ENCODE measurements at regions not wholly inside any gene's neighbourhood (a gene's known extent, or its start where the extent isn't known, plus 50 kb on each side); places are given as distances from the start of the nearest gene placed in this dataset.

GRCh38 chr10:130429809-130430208 is 293.6 kb downstream of the GLRX3 start:
- Histone ChIP-seq H3K36me3 (no peaks in the 10 kb centered on the region), H3K4me3 (no peak overlapping the region), H3K9me3 (no peaks in the 10 kb centered on the region), H3K27me3 (no peaks in the 10 kb centered on the region), H3K27ac (no peak overlapping the region), H3K4me1 (no peaks in the 10 kb centered on the region)
- ATAC-seq (ENCODE audit: low FRiP score in 2 of 2): no peak
- DNase-seq: no peak
- WGBS, 2 donors: 73 to 100% methylated on average over 1 to 4 of the region's 4 CpGs
- TF ChIP-seq CTCF (IDR thresholded peaks at IDR 0.05) (no peak), EP300 (IDR thresholded peaks at IDR 0.05) (no peak)

- no peaks in the 10 kb centered on the region for H3K4me1 ChIP-seq
- no peak overlapping the region for H3K4me3 ChIP-seq
- no peaks in the 10 kb centered on the region for H3K27me3 ChIP-seq
- no peak overlapping the region for H3K27ac ChIP-seq
- no peak for DNase-seq
- 75 to 79% methylated on average over 2 to 4 of the region's 4 CpGs for WGBS, 2 donors
- no peaks in the 10 kb centered on the region for H3K9me3 ChIP-seq
- no peak for TF ChIP-seq POLR2A (IDR thresholded peaks at IDR 0.05)
- TF ChIP-seq EP300 (IDR thresholded peaks at IDR 0.05): no peak
- TF ChIP-seq CTCF (IDR thresholded peaks at IDR 0.05): no peak
- TF ChIP-seq POLR2AphosphoS5 (IDR thresholded peaks at IDR 0.05): no peak
- ATAC-seq (ENCODE audit: low FRiP score in 2 of 2): no peak
- no peaks in the 10 kb centered on the region for H3K36me3 ChIP-seq
Observed at GRCh38 chr10:130430291-130430690, 294.1 kb downstream of the GLRX3 start.

GRCh38 chr10:130430852-130431704 is 294.9 kb downstream of the GLRX3 start:
- 90 to 91% methylated on average over 15 of the region's 15 CpGs for WGBS, 2 donors
- Histone ChIP-seq H3K4me1 (no peaks in the 10 kb centered on the region), H3K27ac (no peak overlapping the region), H3K27me3 (no peaks in the 10 kb centered on the region), H3K9me3 (no peaks in the 10 kb centered on the region), H3K36me3 (no peaks in the 10 kb centered on the region), H3K4me3 (no peak overlapping the region)
- ATAC-seq (ENCODE audit: low FRiP score in 2 of 2): no peak
- no peak for DNase-seq
- TF ChIP-seq EP300 (IDR thresholded peaks at IDR 0.05): no peak
- TF ChIP-seq CTCF (IDR thresholded peaks at IDR 0.05): no peak
- no peak for TF ChIP-seq POLR2A (IDR thresholded peaks at IDR 0.05)
- no peak for TF ChIP-seq POLR2AphosphoS5 (IDR thresholded peaks at IDR 0.05)

- no peak for ATAC-seq (ENCODE audit: low FRiP score in 2 of 2)
- Histone ChIP-seq H3K27ac (no peak overlapping the region), H3K4me3 (no peak overlapping the region), H3K4me1 (no peaks in the 10 kb centered on the region), H3K27me3 (no peaks in the 10 kb centered on the region), H3K9me3 (no peaks in the 10 kb centered on the region), H3K36me3 (no peaks in the 10 kb centered on the region)
- TF ChIP-seq CTCF (IDR thresholded peaks at IDR 0.05): no peak
- no peak for TF ChIP-seq EP300 (IDR thresholded peaks at IDR 0.05)
- TF ChIP-seq POLR2A (IDR thresholded peaks at IDR 0.05): no peak
- TF ChIP-seq POLR2AphosphoS5 (IDR thresholded peaks at IDR 0.05): no peak
- WGBS, 2 donors: 83 to 85% methylated on average over 7 of the region's 7 CpGs
- no peak for DNase-seq
Observed at GRCh38 chr10:130432271-130432670, 296.1 kb downstream of the GLRX3 start.

GRCh38 chr10:130432850-130433249 is 296.7 kb downstream of the GLRX3 start:
- 79 to 86% methylated on average over 5 to 9 of the region's 9 CpGs for WGBS, 2 donors

More at GRCh38 chr10:130432850-130433249, 296.7 kb downstream of the GLRX3 start:
- H3K4me1 ChIP-seq: no peaks in the 10 kb centered on the region
- H3K4me3 ChIP-seq: no peak overlapping the region
- DNase-seq: no peak
- no peak for ATAC-seq (ENCODE audit: low FRiP score in 2 of 2)
- no peaks in the 10 kb centered on the region for H3K27me3 ChIP-seq
- H3K36me3 ChIP-seq: no peaks in the 10 kb centered on the region
- H3K9me3 ChIP-seq: no peaks in the 10 kb centered on the region
- TF ChIP-seq EP300 (IDR thresholded peaks at IDR 0.05) (no peak), POLR2AphosphoS5 (IDR thresholded peaks at IDR 0.05) (no peak), POLR2A (IDR thresholded peaks at IDR 0.05) (no peak), CTCF (IDR thresholded peaks at IDR 0.05) (no peak)
- H3K27ac ChIP-seq: no peak overlapping the region
